Ovary (tissue), 3 donors: ENCODE measurements at regions not wholly inside any gene's neighbourhood (a gene's known extent, or its start where the extent isn't known, plus 50 kb on each side); places are given as distances from the start of the nearest gene placed in this dataset.

Source experiments
- EP300 ChIP-seq: sonication (generic); formaldehyde crosslinking; IDR thresholded peaks from one replicate; pipeline ENCODE4 v1.6.1; 2017; ENCODE audit warnings: antibody characterized with exemption
- POLR2A ChIP-seq: fragments of 450-650 bp; IDR thresholded peaks from one replicate; pipeline ENCODE4 v1.6.1; 2017; ENCODE audit warnings: antibody characterized with exemption, mild to moderate bottlenecking, moderate library complexity
- TF ChIP-seq, protein P1 (sequence below), 3 donors: fragments of 450-650 bp in 2 of 3; fragments of 200-600 bp in 1 of 3; IDR thresholded peaks; one replicate each; pipeline versions ENCODE4 v1.5.1 to v1.8.0; 2016 to 2022; ENCODE audit warnings: antibody characterized with exemption in 3 of 3, mild to moderate bottlenecking in 1 of 3
- donor health status: DM: no; HTN: no; CAD: no.

DNA sequence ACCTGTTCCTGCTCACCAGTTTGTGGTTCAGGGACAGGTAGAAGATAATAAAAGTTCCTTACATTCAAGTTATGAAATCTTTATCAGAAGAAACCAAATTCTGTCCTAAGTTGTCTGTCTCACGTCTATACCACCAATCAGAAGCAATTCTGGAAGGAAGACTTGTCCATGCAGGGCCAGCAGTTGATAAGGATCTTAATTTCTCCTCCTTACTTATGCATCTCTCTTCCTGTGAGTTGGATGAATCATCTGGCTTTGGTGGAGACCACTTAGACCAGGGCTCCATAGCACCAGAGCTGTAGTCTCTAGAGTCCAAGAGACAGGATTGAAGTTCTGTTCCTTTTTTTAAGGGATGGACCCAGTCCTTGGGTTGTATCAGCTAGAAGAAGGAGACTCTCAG, 106.5 kb downstream of the APOB start:
- TF ChIP-seq, protein P1, sequence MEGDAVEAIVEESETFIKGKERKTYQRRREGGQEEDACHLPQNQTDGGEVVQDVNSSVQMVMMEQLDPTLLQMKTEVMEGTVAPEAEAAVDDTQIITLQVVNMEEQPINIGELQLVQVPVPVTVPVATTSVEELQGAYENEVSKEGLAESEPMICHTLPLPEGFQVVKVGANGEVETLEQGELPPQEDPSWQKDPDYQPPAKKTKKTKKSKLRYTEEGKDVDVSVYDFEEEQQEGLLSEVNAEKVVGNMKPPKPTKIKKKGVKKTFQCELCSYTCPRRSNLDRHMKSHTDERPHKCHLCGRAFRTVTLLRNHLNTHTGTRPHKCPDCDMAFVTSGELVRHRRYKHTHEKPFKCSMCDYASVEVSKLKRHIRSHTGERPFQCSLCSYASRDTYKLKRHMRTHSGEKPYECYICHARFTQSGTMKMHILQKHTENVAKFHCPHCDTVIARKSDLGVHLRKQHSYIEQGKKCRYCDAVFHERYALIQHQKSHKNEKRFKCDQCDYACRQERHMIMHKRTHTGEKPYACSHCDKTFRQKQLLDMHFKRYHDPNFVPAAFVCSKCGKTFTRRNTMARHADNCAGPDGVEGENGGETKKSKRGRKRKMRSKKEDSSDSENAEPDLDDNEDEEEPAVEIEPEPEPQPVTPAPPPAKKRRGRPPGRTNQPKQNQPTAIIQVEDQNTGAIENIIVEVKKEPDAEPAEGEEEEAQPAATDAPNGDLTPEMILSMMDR (IDR thresholded peaks at IDR 0.05) = no peak
- TF ChIP-seq EP300 = no peak
- no peak for TF ChIP-seq POLR2A
